ENCODE measurements at regions not wholly inside any gene's neighbourhood (a gene's known extent, or its start where the extent isn't known, plus 50 kb on each side); places are given as distances from the start of the nearest gene placed in this dataset.

GRCh38 chr6:148085631-148086331 lies 256.9 kb upstream of the SASH1 start:
- H3K27me3 ChIP-seq (ENCODE audit: insufficient read depth, poor library complexity, severe bottlenecking): no peaks in the 10 kb centered on the region
- H3K27ac ChIP-seq (replicated peaks): no peak overlapping the region

DNA sequence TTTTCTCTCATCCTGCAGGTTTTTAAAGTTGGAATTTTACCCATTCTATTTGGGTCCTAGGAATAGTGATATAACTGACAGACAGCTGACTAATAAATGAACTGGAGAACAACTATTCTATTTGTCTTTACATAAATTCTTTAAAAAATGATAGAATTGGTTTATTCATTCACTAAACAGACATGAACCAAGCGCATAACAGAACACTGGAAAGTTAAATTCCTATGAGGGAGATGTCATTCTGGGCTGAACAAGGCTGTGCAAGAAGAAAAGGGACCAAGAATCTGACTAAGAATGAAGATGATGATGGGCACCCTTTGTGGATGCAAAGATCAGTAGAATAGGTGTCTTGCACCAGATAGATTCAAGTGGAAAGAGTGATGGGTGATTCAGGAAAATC lies 256.3 kb upstream of the SASH1 start:
- H3K27ac ChIP-seq (replicated peaks): no peak overlapping the region
- H3K27me3 ChIP-seq (ENCODE audit: insufficient read depth, poor library complexity, severe bottlenecking): no peaks in the 10 kb centered on the region
- no peak for DNase-seq (ENCODE audit: low read depth in 1 of 2, low spot score in 1 of 2)
- H3K4me3 ChIP-seq (replicated peaks; ENCODE audit: insufficient read depth, low read length): no peak overlapping the region
- TF ChIP-seq CTCF (IDR thresholded peaks at IDR 0.05; ENCODE audit: insufficient read depth, low read length): no peak
- no peak for TF ChIP-seq GABPA (IDR thresholded peaks at IDR 0.05; ENCODE audit: low read depth)
- TF ChIP-seq POLR2AphosphoS5 (IDR thresholded peaks at IDR 0.05; ENCODE audit: low read depth): no peak
- TF ChIP-seq SPI1 (IDR thresholded peaks at IDR 0.05; ENCODE audit: borderline replicate concordance, low read depth): no peak
- no peak for TF ChIP-seq REST (IDR thresholded peaks at IDR 0.05; ENCODE audit: insufficient replicate concordance, low read depth)

More at GRCh38 chr6:148085631-148086331, 256.9 kb upstream of the SASH1 start:
- H3K4me3 ChIP-seq (replicated peaks; ENCODE audit: insufficient read depth, low read length): no peak overlapping the region
- no peak for TF ChIP-seq CTCF (IDR thresholded peaks at IDR 0.05; ENCODE audit: insufficient read depth, low read length)
- no peak for TF ChIP-seq POLR2AphosphoS5 (IDR thresholded peaks at IDR 0.05; ENCODE audit: low read depth)
- no peak for TF ChIP-seq REST (IDR thresholded peaks at IDR 0.05; ENCODE audit: insufficient replicate concordance, low read depth)
- no peak for TF ChIP-seq SPI1 (IDR thresholded peaks at IDR 0.05; ENCODE audit: borderline replicate concordance, low read depth)
- no peak for TF ChIP-seq GABPA (IDR thresholded peaks at IDR 0.05; ENCODE audit: low read depth)
- no peak for DNase-seq (ENCODE audit: low read depth in 1 of 2, low spot score in 1 of 2)

- Histone ChIP-seq H3K27ac (replicated peaks) (no peak overlapping the region), H3K27me3 (ENCODE audit: insufficient read depth, poor library complexity, severe bottlenecking) (no peaks in the 10 kb centered on the region), H3K4me3 (replicated peaks; ENCODE audit: insufficient read depth, low read length) (no peak overlapping the region)
- TF ChIP-seq POLR2AphosphoS5 (IDR thresholded peaks at IDR 0.05; ENCODE audit: low read depth) (no peak), GABPA (IDR thresholded peaks at IDR 0.05; ENCODE audit: low read depth) (no peak), SPI1 (IDR thresholded peaks at IDR 0.05; ENCODE audit: borderline replicate concordance, low read depth) (no peak), REST (IDR thresholded peaks at IDR 0.05; ENCODE audit: insufficient replicate concordance, low read depth) (no peak), CTCF (IDR thresholded peaks at IDR 0.05; ENCODE audit: insufficient read depth, low read length) (no peak)
- DNase-seq (ENCODE audit: low read depth in 1 of 2, low spot score in 1 of 2): no peak
These were observed 255.8 kb upstream of the SASH1 start for GRCh38 chr6:148086843-148087242.

Data from HL-60 (cell line).